MCF 10A (cell line): ENCODE measurements at regions not wholly inside any gene's neighbourhood (a gene's known extent, or its start where the extent isn't known, plus 50 kb on each side); places are given as distances from the start of the nearest gene placed in this dataset.

Experiments used
- BruUV-seq: library from RNA; stranded (reverse); fragments of 400-500 nt; replicated peaks from 2 replicates; lab custom pipeline; 2021; lab: Mats Ljungman, UMichigan
- CTCF ChIA-PET: fragments of 300-600 bp; sonication (Branson Sonifier 250); formaldehyde crosslinking; extraction: SDS; loops from one replicate; lab custom pipeline; 2021; ENCODE audit warnings: antibody characterized with exemption, inconsistent platforms; lab: Yijun Ruan, JAX
- POLR2A ChIA-PET: fragments of 300-600, 350-650 bp; sonication (Branson Sonifier 250); formaldehyde crosslinking; extraction: SDS; loops from one replicate; lab custom pipeline; 2020; ENCODE audit warnings: antibody characterized with exemption, inconsistent platforms; lab: Yijun Ruan, JAX
- DNase-seq: peaks from one replicate; pipeline ENCODE4 v3.0.0-alpha.2; 2018; ENCODE audit not compliant: unreplicated experiment
- H3K27ac Mint-ChIP-seq: one replicate; pipeline ENCODE4 v1.8.0; 2022; ENCODE audit warnings: mild to moderate bottlenecking, low read depth, mixed read lengths; ENCODE audit not compliant: unreplicated experiment
- H3K27me3 Mint-ChIP-seq: one replicate; pipeline ENCODE4 v1.8.0; 2022; ENCODE audit warnings: mixed read lengths; ENCODE audit not compliant: insufficient read depth, unreplicated experiment
- H3K36me3 Mint-ChIP-seq: one replicate; pipeline ENCODE4 v1.8.0; 2022; ENCODE audit warnings: mild to moderate bottlenecking, moderate library complexity, mixed read lengths; ENCODE audit not compliant: insufficient read depth, unreplicated experiment
- H3K4me1 Mint-ChIP-seq: one replicate; pipeline ENCODE4 v1.8.0; 2022; ENCODE audit warnings: mixed read lengths; ENCODE audit not compliant: insufficient read depth, unreplicated experiment
- H3K4me3 Mint-ChIP-seq: one replicate; pipeline ENCODE4 v1.8.0; 2022; ENCODE audit warnings: mild to moderate bottlenecking, moderate library complexity, mixed read lengths; ENCODE audit not compliant: unreplicated experiment
- H3K9me3 Mint-ChIP-seq: one replicate; pipeline ENCODE4 v1.8.0; 2022; ENCODE audit warnings: mixed read lengths; ENCODE audit not compliant: unreplicated experiment
- intact Hi-C: fragments of 100-400 bp; cut with micrococcal nuclease; formaldehyde crosslinking; loops from 2 replicates; pipeline ENCODE4 v1.14.1; 2022
- TF ChIP-seq, protein P1 (sequence below): fragments of 200-600 bp; IDR thresholded peaks from one replicate; pipeline ENCODE4 v1.8.0; 2022; ENCODE audit warnings: antibody characterized with exemption, mild to moderate bottlenecking; ENCODE audit not compliant: unreplicated experiment

DNA sequence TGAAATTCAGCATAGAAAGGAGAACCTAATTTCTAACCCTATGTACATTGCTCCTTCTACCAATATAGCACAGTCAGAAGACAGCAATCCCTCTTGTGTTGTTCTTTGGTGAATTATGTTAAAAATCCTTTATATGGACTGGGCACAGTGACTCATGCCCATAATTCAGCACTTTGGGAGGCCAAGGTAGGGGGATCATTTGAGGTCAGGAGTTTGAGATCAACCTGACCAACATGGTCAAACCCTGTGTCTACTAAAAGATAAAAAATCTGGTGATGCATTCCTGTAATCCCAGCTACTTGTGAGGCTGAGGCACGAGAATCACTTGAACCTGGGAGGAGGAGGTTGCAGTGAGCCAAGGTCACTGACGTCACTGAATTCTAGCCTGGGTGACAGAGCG lies 195.6 kb downstream of the TMX3 start:
- Mint-ChIP-seq H3K4me3 (no peak overlapping the region), H3K27ac (no peak overlapping the region), H3K9me3 (no peaks in the 10 kb centered on the region), H3K27me3 (no peaks in the 10 kb centered on the region), H3K4me1 (no peaks in the 10 kb centered on the region), H3K36me3 (no peaks in the 10 kb centered on the region)
- POLR2A ChIA-PET, result no interaction called here
- CTCF ChIA-PET, result interaction anchor here (0.6 to 1.2 kb wide), 2 partner anchors 31 to 1040 kb away, joined by 3 read pairs; no protein-coding TSS in a partner anchor
- intact Hi-C loops, result no loop called here
- no peak for DNase-seq
- no TSS peak for BruUV-seq
- TF ChIP-seq, protein P1, sequence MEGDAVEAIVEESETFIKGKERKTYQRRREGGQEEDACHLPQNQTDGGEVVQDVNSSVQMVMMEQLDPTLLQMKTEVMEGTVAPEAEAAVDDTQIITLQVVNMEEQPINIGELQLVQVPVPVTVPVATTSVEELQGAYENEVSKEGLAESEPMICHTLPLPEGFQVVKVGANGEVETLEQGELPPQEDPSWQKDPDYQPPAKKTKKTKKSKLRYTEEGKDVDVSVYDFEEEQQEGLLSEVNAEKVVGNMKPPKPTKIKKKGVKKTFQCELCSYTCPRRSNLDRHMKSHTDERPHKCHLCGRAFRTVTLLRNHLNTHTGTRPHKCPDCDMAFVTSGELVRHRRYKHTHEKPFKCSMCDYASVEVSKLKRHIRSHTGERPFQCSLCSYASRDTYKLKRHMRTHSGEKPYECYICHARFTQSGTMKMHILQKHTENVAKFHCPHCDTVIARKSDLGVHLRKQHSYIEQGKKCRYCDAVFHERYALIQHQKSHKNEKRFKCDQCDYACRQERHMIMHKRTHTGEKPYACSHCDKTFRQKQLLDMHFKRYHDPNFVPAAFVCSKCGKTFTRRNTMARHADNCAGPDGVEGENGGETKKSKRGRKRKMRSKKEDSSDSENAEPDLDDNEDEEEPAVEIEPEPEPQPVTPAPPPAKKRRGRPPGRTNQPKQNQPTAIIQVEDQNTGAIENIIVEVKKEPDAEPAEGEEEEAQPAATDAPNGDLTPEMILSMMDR, result no peak

DNA sequence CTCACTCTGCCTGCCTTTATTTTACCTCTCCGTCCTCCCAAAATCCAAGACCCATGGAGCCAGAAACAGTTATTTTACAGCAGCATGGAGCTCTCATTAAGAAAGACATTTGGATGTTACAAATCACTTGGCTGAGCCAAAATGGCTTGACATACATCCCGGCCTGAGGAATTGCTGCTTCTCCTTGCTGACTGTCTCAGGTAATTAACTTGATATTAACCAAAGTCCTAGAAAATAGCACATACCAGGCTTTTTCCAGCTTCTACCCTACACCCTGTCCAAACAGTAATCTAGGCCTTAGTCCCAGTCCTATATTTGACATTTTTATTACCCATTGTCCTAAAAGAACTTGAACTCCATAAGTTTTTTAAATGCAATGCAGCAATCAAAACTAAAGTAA lies 205.0 kb downstream of the TMX3 start:
- no peaks in the 10 kb centered on the region for H3K4me1 Mint-ChIP-seq
- intact Hi-C loops, result no loop called here
- H3K27ac Mint-ChIP-seq, result no peak overlapping the region
- ChIA-PET CTCF (interaction anchor here (0.6 kb wide), 1 partner anchor 339 kb away, joined by 5 read pairs; no protein-coding TSS in a partner anchor), POLR2A (no interaction called here)
- no peak for DNase-seq
- H3K4me3 Mint-ChIP-seq, result no peak overlapping the region
- H3K27me3 Mint-ChIP-seq, result no peaks in the 10 kb centered on the region
- TF ChIP-seq, protein P1, result no peak
- no TSS peak for BruUV-seq
- no peaks in the 10 kb centered on the region for H3K36me3 Mint-ChIP-seq
- peaks cover 8% of the 10 kb centered on the region for H3K9me3 Mint-ChIP-seq

DNA sequence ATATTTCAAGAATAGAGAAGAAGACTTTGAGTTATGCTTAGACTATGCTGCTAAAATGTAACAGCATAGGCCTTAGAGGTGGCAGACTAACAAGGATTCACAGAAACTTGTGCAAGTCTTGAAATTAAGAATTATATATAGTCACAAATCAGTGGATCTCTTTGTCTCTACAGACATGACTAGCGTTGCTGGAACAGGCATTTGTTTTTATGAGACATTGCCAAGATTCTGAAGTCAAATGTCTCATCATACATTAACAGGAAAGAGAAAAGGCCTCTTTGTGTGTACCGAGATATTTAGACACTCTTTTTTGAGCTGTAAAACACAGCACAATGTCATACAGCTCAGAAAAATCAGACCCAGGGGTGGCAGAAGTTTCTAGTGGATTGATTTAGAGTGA lies 207.1 kb downstream of the TMX3 start:
- ChIA-PET CTCF (no interaction called here), POLR2A (no interaction called here)
- no peaks in the 10 kb centered on the region for H3K27me3 Mint-ChIP-seq
- H3K9me3 Mint-ChIP-seq, result peaks cover 8% of the 10 kb centered on the region
- no peak for DNase-seq
- H3K4me3 Mint-ChIP-seq, result no peak overlapping the region
- H3K4me1 Mint-ChIP-seq, result no peaks in the 10 kb centered on the region
- BruUV-seq, result no TSS peak
- intact Hi-C loops, result no loop called here
- no peak overlapping the region for H3K27ac Mint-ChIP-seq
- TF ChIP-seq, protein P1, result no peak
- no peaks in the 10 kb centered on the region for H3K36me3 Mint-ChIP-seq

DNA sequence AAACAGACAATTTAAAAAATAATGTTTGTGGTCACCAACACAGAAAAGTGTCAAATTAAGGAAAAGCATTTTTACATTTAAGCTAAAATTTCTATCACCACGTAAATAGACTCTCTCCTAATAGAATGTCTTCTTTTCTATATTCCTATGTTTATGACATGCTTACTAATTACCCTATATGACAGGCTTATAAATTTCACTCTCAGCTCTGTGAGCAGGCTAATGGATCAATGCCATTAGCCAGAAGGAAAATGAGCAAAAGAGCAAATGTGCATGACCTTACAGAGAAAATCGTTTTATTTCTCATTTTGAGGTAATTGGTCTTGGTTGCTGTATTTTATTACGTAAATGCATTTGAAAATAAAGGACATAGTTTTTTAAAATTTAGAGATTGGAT lies 209.7 kb downstream of the TMX3 start:
- BruUV-seq, result no TSS peak
- Mint-ChIP-seq H3K4me3 (no peak overlapping the region), H3K36me3 (no peaks in the 10 kb centered on the region), H3K4me1 (no peaks in the 10 kb centered on the region), H3K27me3 (no peaks in the 10 kb centered on the region), H3K27ac (no peak overlapping the region), H3K9me3 (no peaks in the 10 kb centered on the region)
- POLR2A ChIA-PET, result no interaction called here
- DNase-seq, result no peak
- intact Hi-C loops, result no loop called here
- TF ChIP-seq, protein P1, result no peak
- CTCF ChIA-PET, result interaction anchor here (0.7 kb wide), 1 partner anchor 98 kb away, joined by 3 read pairs; no protein-coding TSS in a partner anchor
